GM13977 (cell line): ENCODE measurements at regions not wholly inside any gene's neighbourhood (a gene's known extent, or its start where the extent isn't known, plus 50 kb on each side); places are given as distances from the start of the nearest gene placed in this dataset.

Experiments used
- DNase-seq: peaks from one replicate; pipeline ENCODE4 v3.0.0; 2012; ENCODE audit warnings: low spot score
- CTCF ChIP-seq: IDR thresholded peaks from 2 replicates; pipeline ENCODE4 v1.5.1; 2012; ENCODE audit warnings: mild to moderate bottlenecking, control low read depth; ENCODE audit not compliant: insufficient read depth; ENCODE audit errors: extremely low read depth, missing control alignments
- in situ Hi-C: fragments of 300-500 bp; cut with MboI; formaldehyde crosslinking; loops from one replicate; pipeline ENCODE4 v1.12.0; 2022; ENCODE audit warnings: low sequenced_read_pairs, low pct_unique_long_range_greater_than_20kb, mixed read lengths, inconsistent platforms; ENCODE audit not compliant: unreplicated experiment

- no peak for TF ChIP-seq CTCF
- DNase-seq: no peak
- in situ Hi-C loops: no loop called here
Observed at GRCh38 chr13:111920306-111920931, 146.5 kb upstream of the SOX1 start.

DNA sequence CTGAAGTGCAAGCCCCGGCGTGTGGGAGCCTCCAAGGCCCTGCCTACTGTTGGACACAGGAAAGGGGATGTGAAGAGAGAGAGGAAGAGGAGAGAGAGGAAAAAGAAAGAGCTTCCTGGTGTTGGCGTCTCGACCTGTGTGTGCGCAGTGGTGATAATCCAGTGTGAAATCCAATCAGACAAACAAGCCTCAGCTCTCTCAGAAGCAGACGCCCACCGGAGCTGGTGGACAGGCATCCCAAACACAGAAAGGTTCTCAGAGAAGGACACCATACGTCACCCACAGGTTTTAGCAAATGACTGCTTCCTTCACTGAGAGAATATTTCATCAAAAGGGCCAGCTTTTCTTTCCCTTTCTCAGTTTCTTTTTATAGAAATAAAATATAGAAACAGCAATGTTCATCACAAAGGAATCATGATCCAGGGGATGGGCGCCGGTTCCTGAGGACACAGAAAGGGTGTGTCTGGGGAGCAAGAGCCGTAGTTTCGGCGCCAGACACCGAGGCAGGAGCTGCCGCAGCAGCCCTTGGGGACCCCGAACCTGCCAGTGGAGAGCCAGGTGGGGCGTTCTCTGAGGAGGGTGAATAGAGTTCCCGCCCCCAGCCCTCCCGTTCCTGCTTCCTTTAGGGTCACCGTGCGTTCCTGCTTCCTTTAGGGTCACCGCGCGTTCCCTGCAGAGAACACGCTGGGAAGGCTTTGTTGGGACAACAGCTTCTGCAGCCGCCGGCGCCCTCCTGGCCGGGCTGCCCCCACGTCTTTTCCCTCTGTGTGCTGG is 145.8 kb upstream of the SOX1 start:
- no peak for TF ChIP-seq CTCF
- DNase-seq: no peak
- in situ Hi-C loops: no loop called here

GRCh38 chr13:111922086-111922485 is 144.9 kb upstream of the SOX1 start:
- in situ Hi-C loops: no loop called here
- TF ChIP-seq CTCF: no peak
- no peak for DNase-seq

DNA sequence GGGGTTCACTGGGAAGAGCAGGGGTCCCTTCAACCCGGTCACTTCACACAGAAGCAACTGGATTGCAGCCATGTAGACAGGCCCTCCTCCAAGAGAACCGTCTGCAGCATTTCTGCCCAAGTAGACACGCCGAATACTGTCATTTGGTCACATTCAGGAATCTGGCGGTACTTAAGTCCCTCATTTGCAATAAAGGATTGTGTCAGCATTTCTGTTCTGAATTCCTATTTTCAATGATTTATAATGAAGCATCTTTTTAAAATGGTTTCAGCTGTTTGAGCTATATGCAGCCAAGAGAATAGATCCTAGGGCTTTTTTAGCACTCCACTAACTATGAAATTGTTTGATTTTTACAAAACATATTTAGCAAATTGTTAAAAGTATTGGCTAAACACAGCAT is 143.5 kb upstream of the SOX1 start:
- no peak for TF ChIP-seq CTCF
- no peak for DNase-seq
- in situ Hi-C loops: no loop called here

DNA sequence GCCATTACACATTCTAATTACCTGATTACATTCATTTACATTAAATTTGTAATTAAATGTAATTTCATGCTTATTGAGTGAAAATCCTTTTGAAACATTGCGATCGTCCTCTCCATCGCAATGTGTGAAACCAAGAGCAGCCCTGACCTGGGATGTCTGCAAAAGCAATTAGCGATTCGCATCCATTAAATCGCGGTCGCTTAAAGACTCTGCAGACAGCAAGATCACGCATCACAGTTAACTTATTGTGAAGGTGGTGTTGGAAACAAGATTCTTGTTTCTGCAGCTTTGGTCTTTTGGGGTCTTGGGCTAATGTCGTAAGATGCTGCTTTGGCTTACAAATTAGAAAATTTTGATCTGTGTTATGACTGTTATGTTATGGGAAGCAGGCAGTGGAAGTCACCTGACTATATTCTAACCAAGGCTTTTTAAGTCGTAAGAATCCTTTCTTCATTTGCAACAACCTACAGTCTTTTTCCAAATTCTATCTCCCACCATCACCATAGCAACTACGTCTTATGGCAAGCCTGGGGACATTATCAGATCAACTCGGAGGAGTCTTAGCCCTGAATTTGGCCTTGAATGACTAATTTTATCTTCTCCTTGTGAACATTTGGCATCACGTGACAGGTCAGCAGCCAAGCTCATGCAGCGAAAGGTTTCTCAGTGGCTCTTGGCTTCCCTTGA is 142.8 kb upstream of the SOX1 start:
- TF ChIP-seq CTCF: no peak
- DNase-seq: no peak
- in situ Hi-C loops: no loop called here

DNA sequence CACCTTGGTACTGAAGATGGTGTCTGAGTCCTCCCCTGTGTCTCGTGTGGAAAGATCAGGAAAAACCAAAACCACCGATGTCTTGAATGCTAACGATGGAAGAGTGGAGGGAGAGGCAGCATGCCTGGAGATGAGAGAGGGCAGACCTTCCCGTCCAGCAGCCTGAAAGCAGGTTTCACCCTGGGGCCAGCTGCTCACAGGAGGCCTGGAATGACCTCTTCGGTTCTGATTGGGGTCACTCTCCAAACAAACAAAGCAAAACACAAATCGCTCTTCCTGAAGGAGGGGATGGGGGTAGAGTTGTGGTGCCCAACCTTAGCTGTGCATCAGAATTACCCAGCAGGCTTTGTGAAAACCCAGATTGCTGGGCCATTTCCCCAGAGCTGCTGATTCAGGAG is 142.3 kb upstream of the SOX1 start:
- in situ Hi-C loops: no loop called here
- no peak for DNase-seq
- no peak for TF ChIP-seq CTCF
